ENCODE measurements at regions not wholly inside any gene's neighbourhood (a gene's known extent, or its start where the extent isn't known, plus 50 kb on each side); places are given as distances from the start of the nearest gene placed in this dataset.

GRCh38 chr14:27006570-27006969 lies 408.7 kb upstream of the NOVA1 start:
- H3K4me1 ChIP-seq (ENCODE audit: low read depth) = no peaks in the 10 kb centered on the region
- H3K4me3 ChIP-seq = no peak overlapping the region
- H3K36me3 ChIP-seq = no peaks in the 10 kb centered on the region
- TF ChIP-seq CTCF (IDR thresholded peaks at IDR 0.05; ENCODE audit: low read depth, low read length) = no peak
- no peaks in the 10 kb centered on the region for H3K27me3 ChIP-seq
- H3K27ac ChIP-seq = no peak overlapping the region
- DNase-seq (ENCODE audit: low read depth in 1 of 2, low spot score in 1 of 2) = no peak
- H3K9me3 ChIP-seq (ENCODE audit: low read depth) = no peaks in the 10 kb centered on the region

GRCh38 chr14:27008187-27008586 lies 410.4 kb upstream of the NOVA1 start:
- Histone ChIP-seq H3K27ac (no peak overlapping the region), H3K36me3 (no peaks in the 10 kb centered on the region), H3K4me1 (ENCODE audit: low read depth) (no peaks in the 10 kb centered on the region), H3K4me3 (no peak overlapping the region), H3K9me3 (ENCODE audit: low read depth) (no peaks in the 10 kb centered on the region), H3K27me3 (no peaks in the 10 kb centered on the region)
- DNase-seq (ENCODE audit: low read depth in 1 of 2, low spot score in 1 of 2) = no peak
- no peak for TF ChIP-seq CTCF (IDR thresholded peaks at IDR 0.05; ENCODE audit: low read depth, low read length)

- DNase-seq (ENCODE audit: low read depth in 1 of 2, low spot score in 1 of 2) = no peak
- Histone ChIP-seq H3K36me3 (no peaks in the 10 kb centered on the region), H3K9me3 (ENCODE audit: low read depth) (no peaks in the 10 kb centered on the region), H3K27me3 (no peaks in the 10 kb centered on the region), H3K4me3 (no peak overlapping the region), H3K4me1 (ENCODE audit: low read depth) (no peaks in the 10 kb centered on the region), H3K27ac (no peak overlapping the region)
- TF ChIP-seq CTCF (IDR thresholded peaks at IDR 0.05; ENCODE audit: low read depth, low read length) = no peak
These were observed 414.8 kb upstream of the NOVA1 start for GRCh38 chr14:27012641-27013040.

GRCh38 chr14:27013678-27014077 lies 415.8 kb upstream of the NOVA1 start:
- Histone ChIP-seq H3K27ac (no peak overlapping the region), H3K4me3 (no peak overlapping the region)

DNA sequence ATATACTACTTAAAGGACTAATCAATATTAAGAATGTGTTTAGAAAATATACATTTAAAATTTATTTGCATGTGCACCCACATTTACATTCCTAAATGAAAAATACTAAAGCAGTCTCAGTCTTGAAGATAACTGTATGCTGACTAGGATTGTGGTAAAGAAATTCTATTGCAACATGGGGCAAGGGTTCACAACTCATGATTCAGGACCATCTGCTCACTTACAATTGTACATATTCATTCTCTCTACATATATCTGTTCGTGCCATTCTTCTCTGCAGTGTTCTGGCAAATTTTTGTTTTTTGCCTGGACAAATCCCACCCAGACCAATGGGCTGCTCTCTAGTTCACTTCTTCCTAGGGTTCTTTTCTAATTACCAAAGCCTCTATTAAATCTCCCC lies 417.2 kb upstream of the NOVA1 start:
- no peaks in the 10 kb centered on the region for H3K4me1 ChIP-seq (ENCODE audit: low read depth)
- no peaks in the 10 kb centered on the region for H3K36me3 ChIP-seq
- peak in 1 of 2 donors; percentile 23 for DNase-seq (ENCODE audit: low read depth in 1 of 2, low spot score in 1 of 2)
- no peak overlapping the region for H3K4me3 ChIP-seq
- H3K27ac ChIP-seq = no peak overlapping the region
- no peak for TF ChIP-seq CTCF (IDR thresholded peaks at IDR 0.05; ENCODE audit: low read depth, low read length)
- no peaks in the 10 kb centered on the region for H3K27me3 ChIP-seq
- H3K9me3 ChIP-seq (ENCODE audit: low read depth) = no peaks in the 10 kb centered on the region

More at GRCh38 chr14:27013678-27014077, 415.8 kb upstream of the NOVA1 start:
- no peaks in the 10 kb centered on the region for H3K27me3 ChIP-seq
- no peak for TF ChIP-seq CTCF (IDR thresholded peaks at IDR 0.05; ENCODE audit: low read depth, low read length)
- H3K36me3 ChIP-seq = no peaks in the 10 kb centered on the region
- no peaks in the 10 kb centered on the region for H3K4me1 ChIP-seq (ENCODE audit: low read depth)
- DNase-seq (ENCODE audit: low read depth in 1 of 2, low spot score in 1 of 2) = peak in 1 of 2 donors; percentile 27
- H3K9me3 ChIP-seq (ENCODE audit: low read depth) = no peaks in the 10 kb centered on the region

DNA sequence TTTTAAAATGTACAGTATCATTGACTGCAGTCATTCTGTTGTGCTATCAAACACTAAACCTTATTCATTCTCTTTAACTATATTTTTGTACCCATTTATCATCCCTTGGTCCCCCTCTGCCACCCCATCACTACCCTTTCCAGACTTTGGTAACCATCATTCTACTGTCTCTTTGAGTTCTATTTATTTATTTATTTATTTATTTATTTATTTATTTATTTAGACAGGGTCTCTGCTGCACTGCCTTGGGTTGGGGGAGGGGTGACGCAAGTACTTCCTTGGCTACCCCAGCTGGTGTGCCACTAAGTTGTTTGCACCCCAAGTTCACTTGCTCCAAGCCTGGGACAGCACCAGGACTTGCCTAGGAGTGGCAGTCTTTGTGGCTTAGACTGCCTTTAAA lies 427.8 kb upstream of the NOVA1 start:
- DNase-seq (ENCODE audit: low read depth in 1 of 2, low spot score in 1 of 2) = no peak
- H3K27me3 ChIP-seq = no peaks in the 10 kb centered on the region
- TF ChIP-seq CTCF (IDR thresholded peaks at IDR 0.05; ENCODE audit: low read depth, low read length) = no peak
- H3K27ac ChIP-seq = no peak overlapping the region
- no peak overlapping the region for H3K4me3 ChIP-seq
- H3K9me3 ChIP-seq (ENCODE audit: low read depth) = no peaks in the 10 kb centered on the region
- no peaks in the 10 kb centered on the region for H3K36me3 ChIP-seq
- no peaks in the 10 kb centered on the region for H3K4me1 ChIP-seq (ENCODE audit: low read depth)
